RWPE2 (cell line): ENCODE measurements at regions not wholly inside any gene's neighbourhood (a gene's known extent, or its start where the extent isn't known, plus 50 kb on each side); places are given as distances from the start of the nearest gene placed in this dataset.

Experiments used
- ATAC-seq: fragments of 200-7000 bp; cut with Tn5 transposase; 3 replicates; pipeline ENCODE4 v1.9.1; 2021; ENCODE audit warnings: low read depth
- DNase-seq: peaks from one replicate; pipeline ENCODE4 v3.0.0-alpha.2; 2020; ENCODE audit warnings: low spot score
- H3K27ac ChIP-seq: fragments of 450-650 bp; 2 replicates; pipeline ENCODE4 v1.5.1; 2017; ENCODE audit warnings: mild to moderate bottlenecking; ENCODE audit not compliant: poor library complexity, severe bottlenecking
- H3K27me3 ChIP-seq: fragments of 250-450 bp; sonication (Bioruptor Pico); 2 replicates; pipeline ENCODE4 v1.5.1; 2021; ENCODE audit warnings: mild to moderate bottlenecking, moderate library complexity; ENCODE audit not compliant: insufficient read depth, poor library complexity, severe bottlenecking
- H3K36me3 ChIP-seq: fragments of 250-450 bp; sonication (Bioruptor Pico); 2 replicates; pipeline ENCODE4 v1.5.1; 2020; ENCODE audit warnings: low read depth, mild to moderate bottlenecking, moderate library complexity
- H3K4me1 ChIP-seq: fragments of 250-450 bp; sonication (Bioruptor Pico); 2 replicates; pipeline ENCODE4 v1.5.1; 2021; ENCODE audit warnings: mild to moderate bottlenecking, moderate library complexity; ENCODE audit not compliant: insufficient read depth, poor library complexity, severe bottlenecking
- H3K4me3 ChIP-seq: fragments of 250-450 bp; sonication (Bioruptor Pico); 2 replicates; pipeline ENCODE4 v1.5.1; 2021; ENCODE audit warnings: mild to moderate bottlenecking, moderate library complexity; ENCODE audit not compliant: severe bottlenecking
- H3K9me3 ChIP-seq: fragments of 250-450 bp; sonication (Bioruptor Pico); 2 replicates; pipeline ENCODE4 v1.5.1; 2021; ENCODE audit warnings: mild to moderate bottlenecking, moderate library complexity; ENCODE audit not compliant: severe bottlenecking
- TF ChIP-seq, protein P1 (sequence below): fragments of 450-650 bp; IDR thresholded peaks from one replicate; pipeline ENCODE4 v1.5.1; 2017; ENCODE audit warnings: mild to moderate bottlenecking, moderate library complexity; ENCODE audit not compliant: poor library complexity, severe bottlenecking

DNA sequence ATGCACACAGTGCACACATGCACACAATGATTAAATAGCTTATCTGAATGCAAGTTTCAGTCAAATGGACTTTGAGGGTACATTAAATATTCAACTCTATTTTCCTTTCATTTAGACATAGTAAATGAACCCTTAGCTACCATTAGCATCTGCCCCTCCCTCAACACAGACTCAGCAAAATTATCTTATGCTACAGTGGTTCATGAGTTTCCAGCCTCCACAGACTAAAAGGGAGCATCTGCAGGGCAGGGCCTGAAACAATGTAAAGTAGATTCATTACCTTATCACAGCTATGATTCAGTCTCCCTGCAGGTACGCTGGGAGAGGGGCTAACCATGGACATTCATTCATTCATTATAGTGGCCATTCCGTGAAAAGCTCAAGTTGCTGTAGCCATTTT is 329.1 kb downstream of the VGLL3 start:
- no peak overlapping the region for H3K27ac ChIP-seq

DNA sequence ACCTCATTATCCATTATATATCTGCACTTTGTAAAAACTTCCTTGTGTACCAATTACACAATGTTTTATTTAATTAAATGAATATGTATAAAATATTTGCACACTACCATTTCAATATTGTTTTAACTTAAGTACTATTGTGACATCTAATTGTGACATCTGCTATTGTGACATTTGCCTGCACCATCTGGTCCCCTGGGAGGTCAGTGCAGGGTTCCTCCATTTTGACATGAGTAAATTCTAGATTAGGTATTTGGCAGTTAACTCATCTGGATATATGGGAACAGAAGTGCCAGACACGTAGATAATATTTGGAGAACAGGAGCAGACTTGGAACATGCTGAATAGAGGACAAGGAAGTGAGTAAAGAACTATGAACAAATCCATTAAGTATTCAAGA is 332.1 kb downstream of the VGLL3 start:
- Histone ChIP-seq H3K9me3 (no peaks in the 10 kb centered on the region), H3K4me1 (no peaks in the 10 kb centered on the region), H3K27ac (no peak overlapping the region), H3K36me3 (no peaks in the 10 kb centered on the region), H3K4me3 (no peak overlapping the region), H3K27me3 (no peaks in the 10 kb centered on the region)
- ATAC-seq (no peak), DNase-seq (no peak)
- TF ChIP-seq, protein P1, sequence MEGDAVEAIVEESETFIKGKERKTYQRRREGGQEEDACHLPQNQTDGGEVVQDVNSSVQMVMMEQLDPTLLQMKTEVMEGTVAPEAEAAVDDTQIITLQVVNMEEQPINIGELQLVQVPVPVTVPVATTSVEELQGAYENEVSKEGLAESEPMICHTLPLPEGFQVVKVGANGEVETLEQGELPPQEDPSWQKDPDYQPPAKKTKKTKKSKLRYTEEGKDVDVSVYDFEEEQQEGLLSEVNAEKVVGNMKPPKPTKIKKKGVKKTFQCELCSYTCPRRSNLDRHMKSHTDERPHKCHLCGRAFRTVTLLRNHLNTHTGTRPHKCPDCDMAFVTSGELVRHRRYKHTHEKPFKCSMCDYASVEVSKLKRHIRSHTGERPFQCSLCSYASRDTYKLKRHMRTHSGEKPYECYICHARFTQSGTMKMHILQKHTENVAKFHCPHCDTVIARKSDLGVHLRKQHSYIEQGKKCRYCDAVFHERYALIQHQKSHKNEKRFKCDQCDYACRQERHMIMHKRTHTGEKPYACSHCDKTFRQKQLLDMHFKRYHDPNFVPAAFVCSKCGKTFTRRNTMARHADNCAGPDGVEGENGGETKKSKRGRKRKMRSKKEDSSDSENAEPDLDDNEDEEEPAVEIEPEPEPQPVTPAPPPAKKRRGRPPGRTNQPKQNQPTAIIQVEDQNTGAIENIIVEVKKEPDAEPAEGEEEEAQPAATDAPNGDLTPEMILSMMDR, result no peak

More for the DNA sequence above, 329.1 kb downstream of the VGLL3 start:
- Histone ChIP-seq H3K36me3 (no peaks in the 10 kb centered on the region), H3K4me1 (no peaks in the 10 kb centered on the region), H3K27me3 (no peaks in the 10 kb centered on the region), H3K4me3 (no peak overlapping the region), H3K9me3 (no peaks in the 10 kb centered on the region)
- TF ChIP-seq, protein P1, result no peak
- ATAC-seq (no peak), DNase-seq (no peak)

DNA sequence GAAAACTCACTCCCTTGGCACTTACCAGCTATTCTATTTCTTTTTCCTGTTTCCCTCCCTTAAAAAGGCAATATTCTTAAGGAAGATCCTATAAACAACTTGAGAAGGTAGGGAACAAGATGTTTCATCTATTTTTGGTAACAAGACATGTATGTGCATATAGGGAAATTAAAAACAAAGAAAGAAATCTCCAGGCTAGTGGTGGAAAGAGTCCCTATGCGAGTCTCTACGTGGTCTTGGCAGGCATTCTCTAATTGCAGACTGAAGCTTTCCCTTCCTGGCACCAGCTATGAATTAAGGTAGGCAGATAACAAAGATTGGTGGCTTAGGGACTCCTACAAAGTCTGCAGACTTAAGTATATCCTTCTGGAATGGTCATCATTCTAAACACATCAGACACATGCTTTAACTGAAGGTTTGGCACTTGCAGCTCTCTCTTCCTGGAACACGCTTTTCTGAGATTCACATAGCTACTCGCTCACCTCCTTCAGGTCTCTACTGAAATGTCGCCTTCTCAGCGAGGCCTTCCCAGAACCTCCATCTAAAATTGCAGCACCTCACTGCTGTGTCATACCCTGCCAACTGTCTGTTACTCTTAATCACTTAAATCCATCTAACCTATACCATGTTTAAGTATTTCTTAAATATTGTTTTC is 336.0 kb downstream of the VGLL3 start:
- Histone ChIP-seq H3K4me3 (no peak overlapping the region), H3K36me3 (no peaks in the 10 kb centered on the region), H3K27ac (no peak overlapping the region), H3K4me1 (no peaks in the 10 kb centered on the region), H3K9me3 (no peaks in the 10 kb centered on the region), H3K27me3 (peaks cover 3% of the 10 kb centered on the region)
- ATAC-seq (no peak), DNase-seq (no peak)
- TF ChIP-seq, protein P1, result no peak

DNA sequence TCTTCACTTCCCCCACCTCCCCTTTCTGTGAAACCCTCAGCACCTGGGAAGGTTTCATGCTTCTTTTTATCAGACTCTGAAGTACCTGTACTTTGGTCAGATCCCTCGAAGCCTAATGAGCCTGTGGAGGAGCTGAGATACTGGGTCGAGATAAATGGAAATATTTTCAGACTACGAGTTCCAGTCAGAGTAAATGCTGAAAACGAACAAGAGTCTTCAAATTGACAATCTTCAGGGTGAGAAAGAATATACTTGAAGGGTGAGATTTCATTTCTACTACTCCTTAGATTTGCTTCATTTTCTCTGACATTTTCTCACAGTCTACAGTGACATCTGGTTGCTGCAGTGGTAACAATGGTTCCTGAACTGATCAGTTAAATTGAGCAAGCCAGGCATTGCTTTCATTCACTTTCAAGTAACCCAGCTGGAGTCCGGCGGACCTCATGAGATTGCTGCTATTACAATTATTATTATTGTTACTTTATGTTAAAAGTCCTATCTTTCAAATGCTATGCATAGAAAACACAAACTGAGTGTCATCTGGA is 337.2 kb downstream of the VGLL3 start:
- Histone ChIP-seq H3K36me3 (no peaks in the 10 kb centered on the region), H3K4me1 (no peaks in the 10 kb centered on the region), H3K27me3 (peaks cover 3% of the 10 kb centered on the region), H3K27ac (no peak overlapping the region), H3K9me3 (no peaks in the 10 kb centered on the region), H3K4me3 (no peak overlapping the region)
- no peak for ATAC-seq
- DNase-seq, result no peak
- TF ChIP-seq, protein P1, result no peak

DNA sequence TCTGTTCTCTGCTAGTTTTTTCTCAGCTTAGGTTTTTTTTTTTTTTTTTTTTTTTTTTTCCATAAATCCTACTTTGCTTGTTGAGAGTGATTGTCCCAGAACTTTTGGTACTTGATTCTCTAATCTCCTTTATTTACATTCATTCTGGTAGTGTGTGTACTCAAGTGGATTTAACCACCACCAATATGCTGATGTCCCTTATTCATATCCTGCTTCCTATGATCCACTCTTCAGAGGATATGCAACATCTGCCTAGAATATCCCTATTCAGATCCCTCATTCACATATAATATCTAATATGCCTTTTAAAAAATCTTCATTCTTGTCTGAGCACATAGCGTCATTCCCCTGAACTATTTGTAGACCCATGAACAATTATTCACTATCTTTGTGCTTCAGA is 342.9 kb downstream of the VGLL3 start:
- no peak overlapping the region for H3K27ac ChIP-seq
- no peaks in the 10 kb centered on the region for H3K9me3 ChIP-seq
- peaks cover 3% of the 10 kb centered on the region for H3K27me3 ChIP-seq
- ATAC-seq, result no peak
- no peaks in the 10 kb centered on the region for H3K4me1 ChIP-seq
- DNase-seq, result no peak
- TF ChIP-seq, protein P1, result no peak
- H3K4me3 ChIP-seq, result no peak overlapping the region
- H3K36me3 ChIP-seq, result no peaks in the 10 kb centered on the region
